Mucosa of descending colon (tissue), 3 donors: ENCODE measurements at regions not wholly inside any gene's neighbourhood (a gene's known extent, or its start where the extent isn't known, plus 50 kb on each side); places are given as distances from the start of the nearest gene placed in this dataset.

Experiments
- ATAC-seq: fragments of 200-7000 bp; cut with Tn5 transposase; one replicate; pipeline ENCODE4 v1.9.1; 2020; ENCODE audit warnings: mild to moderate bottlenecking, moderate library complexity
- DNase-seq, 3 donors: peaks; one replicate each; pipeline ENCODE4 v3.0.0-alpha.2; 2020
- H3K36me3 ChIP-seq: fragments of 200-600 bp; one replicate; pipeline ENCODE4 v1.8.0; 2021; ENCODE audit warnings: low read depth, mild to moderate bottlenecking
- H3K4me1 ChIP-seq: fragments of 200-600 bp; one replicate; pipeline ENCODE4 v1.8.0; 2021; ENCODE audit warnings: low read depth, mild to moderate bottlenecking
- H3K4me3 ChIP-seq: fragments of 200-600 bp; one replicate; pipeline ENCODE4 v1.8.0; 2021; ENCODE audit warnings: mild to moderate bottlenecking
- H3K9me3 ChIP-seq: fragments of 200-600 bp; one replicate; pipeline ENCODE4 v1.8.0; 2021; ENCODE audit warnings: mild to moderate bottlenecking
- intact Hi-C, 2 donors: fragments of 100-400 bp; cut with DNase I in 1 of 2; cut with micrococcal nuclease in 1 of 2; formaldehyde crosslinking; loops; one replicate each; pipeline versions ENCODE4 v1.11.0 to v1.11.1; 2022; cut with DNase I, micrococcal nuclease
- TF ChIP-seq, protein P1 (sequence below): fragments of 200-600 bp; IDR thresholded peaks from one replicate; pipeline ENCODE4 v1.8.0; 2022; ENCODE audit warnings: antibody characterized with exemption, mild to moderate bottlenecking
- donor health status: DM: no; HTN: no; CAD: no; lungs with moderate emphysema.
- donor health status: DM: no; HTN: no; CAD: no.
- donor health status: DM: no; HTN: yes; CAD: no.

DNA sequence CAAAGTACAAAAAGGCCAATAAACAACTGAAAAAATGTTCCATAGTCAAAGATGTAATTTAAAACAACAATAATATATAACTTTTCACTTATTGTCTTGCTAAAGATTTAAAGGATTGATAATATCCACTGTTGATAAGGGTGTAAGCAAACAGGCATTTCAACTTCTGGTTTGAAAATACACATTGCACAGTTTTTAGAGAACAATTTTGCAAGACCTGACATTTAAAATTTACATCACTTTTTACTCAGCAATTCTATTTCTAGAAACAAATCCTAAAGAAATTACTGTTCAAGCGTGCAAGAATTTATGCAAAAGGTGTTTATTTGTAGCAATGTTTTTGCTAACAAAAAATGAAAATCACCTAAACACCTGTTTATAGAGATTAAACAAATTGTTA, 120.4 kb downstream of the TDRD15 start:
- ATAC-seq (no peak), DNase-seq (no peak)
- H3K9me3 ChIP-seq: no peaks in the 10 kb centered on the region
- no peaks in the 10 kb centered on the region for H3K36me3 ChIP-seq
- intact Hi-C loops: no loop called here
- TF ChIP-seq, protein P1, sequence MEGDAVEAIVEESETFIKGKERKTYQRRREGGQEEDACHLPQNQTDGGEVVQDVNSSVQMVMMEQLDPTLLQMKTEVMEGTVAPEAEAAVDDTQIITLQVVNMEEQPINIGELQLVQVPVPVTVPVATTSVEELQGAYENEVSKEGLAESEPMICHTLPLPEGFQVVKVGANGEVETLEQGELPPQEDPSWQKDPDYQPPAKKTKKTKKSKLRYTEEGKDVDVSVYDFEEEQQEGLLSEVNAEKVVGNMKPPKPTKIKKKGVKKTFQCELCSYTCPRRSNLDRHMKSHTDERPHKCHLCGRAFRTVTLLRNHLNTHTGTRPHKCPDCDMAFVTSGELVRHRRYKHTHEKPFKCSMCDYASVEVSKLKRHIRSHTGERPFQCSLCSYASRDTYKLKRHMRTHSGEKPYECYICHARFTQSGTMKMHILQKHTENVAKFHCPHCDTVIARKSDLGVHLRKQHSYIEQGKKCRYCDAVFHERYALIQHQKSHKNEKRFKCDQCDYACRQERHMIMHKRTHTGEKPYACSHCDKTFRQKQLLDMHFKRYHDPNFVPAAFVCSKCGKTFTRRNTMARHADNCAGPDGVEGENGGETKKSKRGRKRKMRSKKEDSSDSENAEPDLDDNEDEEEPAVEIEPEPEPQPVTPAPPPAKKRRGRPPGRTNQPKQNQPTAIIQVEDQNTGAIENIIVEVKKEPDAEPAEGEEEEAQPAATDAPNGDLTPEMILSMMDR: no peak
- no peak overlapping the region for H3K4me3 ChIP-seq
- H3K4me1 ChIP-seq: no peaks in the 10 kb centered on the region

DNA sequence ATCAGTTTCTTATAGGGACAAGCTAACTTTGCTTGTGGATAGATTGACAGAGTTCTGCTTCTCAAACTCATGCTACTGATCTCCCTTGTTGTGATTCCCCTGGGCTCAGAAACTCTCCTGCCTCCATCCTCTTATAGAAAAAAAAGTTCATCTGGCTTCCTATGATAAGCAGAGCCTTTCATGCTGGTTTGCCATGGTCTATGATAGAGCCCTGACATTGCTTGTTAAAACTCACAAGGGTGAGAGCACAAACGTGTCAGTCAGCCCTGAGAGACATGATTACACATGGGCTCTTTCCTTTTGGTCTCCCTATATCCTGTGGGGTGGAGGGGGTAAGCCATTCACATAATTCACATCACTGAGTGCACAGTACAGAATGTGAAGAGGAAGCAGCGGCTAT, 121.8 kb downstream of the TDRD15 start:
- Histone ChIP-seq H3K9me3 (no peaks in the 10 kb centered on the region), H3K4me3 (no peak overlapping the region), H3K4me1 (no peaks in the 10 kb centered on the region), H3K36me3 (no peaks in the 10 kb centered on the region)
- intact Hi-C loops: no loop called here
- DNase-seq (no peak), ATAC-seq (no peak)
- TF ChIP-seq, protein P1: no peak

DNA sequence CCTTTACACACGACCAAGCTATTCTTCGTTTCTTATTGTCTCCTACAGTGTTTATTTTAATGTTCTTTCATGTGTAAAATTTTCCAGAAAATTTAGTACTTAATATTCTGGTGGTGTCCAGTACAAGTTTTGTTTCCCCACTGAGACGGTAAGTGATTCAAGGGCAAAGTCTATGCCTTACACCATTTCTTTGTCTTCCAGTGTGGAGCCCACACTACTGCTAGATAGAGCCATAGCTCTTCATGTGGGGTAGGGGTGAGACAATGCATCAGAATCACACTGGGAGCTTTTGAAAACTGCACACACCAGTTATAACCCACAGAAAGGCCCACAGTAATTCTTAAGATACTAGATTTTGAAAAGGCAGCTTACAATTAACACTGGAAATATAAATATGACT, 125.6 kb downstream of the TDRD15 start:
- ATAC-seq: no peak
- TF ChIP-seq, protein P1: no peak
- intact Hi-C loops: no loop called here

DNA sequence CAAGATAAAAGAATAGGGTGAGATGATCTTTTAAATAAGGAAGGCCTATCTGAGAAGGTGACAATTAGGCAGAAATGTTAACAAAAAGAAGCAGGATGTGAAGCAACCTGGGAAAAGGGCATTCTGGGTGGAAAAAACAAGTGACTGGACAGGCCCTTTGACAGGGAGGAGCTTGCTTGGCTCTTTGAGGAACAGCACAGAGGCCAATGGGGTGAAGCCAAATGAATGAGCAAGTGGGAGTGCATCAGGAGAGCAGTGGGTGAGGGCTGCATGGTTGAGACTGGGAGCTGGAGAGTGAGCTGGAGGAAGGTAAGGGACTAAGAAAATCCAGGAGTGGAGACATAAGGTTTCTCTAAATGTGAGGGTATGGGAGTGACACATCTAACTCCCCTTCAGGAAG, 126.9 kb downstream of the TDRD15 start:
- no peaks in the 10 kb centered on the region for H3K36me3 ChIP-seq
- no peaks in the 10 kb centered on the region for H3K9me3 ChIP-seq
- H3K4me3 ChIP-seq: no peak overlapping the region
- TF ChIP-seq, protein P1: no peak
- DNase-seq (no peak), ATAC-seq (peak; percentile 41)
- peaks cover 7% of the 10 kb centered on the region for H3K4me1 ChIP-seq
- intact Hi-C loops: no loop called here

More for the DNA sequence above, 125.6 kb downstream of the TDRD15 start:
- Histone ChIP-seq H3K36me3 (no peaks in the 10 kb centered on the region), H3K9me3 (no peaks in the 10 kb centered on the region), H3K4me3 (no peak overlapping the region), H3K4me1 (peaks cover 7% of the 10 kb centered on the region)
- no peak for DNase-seq

DNA sequence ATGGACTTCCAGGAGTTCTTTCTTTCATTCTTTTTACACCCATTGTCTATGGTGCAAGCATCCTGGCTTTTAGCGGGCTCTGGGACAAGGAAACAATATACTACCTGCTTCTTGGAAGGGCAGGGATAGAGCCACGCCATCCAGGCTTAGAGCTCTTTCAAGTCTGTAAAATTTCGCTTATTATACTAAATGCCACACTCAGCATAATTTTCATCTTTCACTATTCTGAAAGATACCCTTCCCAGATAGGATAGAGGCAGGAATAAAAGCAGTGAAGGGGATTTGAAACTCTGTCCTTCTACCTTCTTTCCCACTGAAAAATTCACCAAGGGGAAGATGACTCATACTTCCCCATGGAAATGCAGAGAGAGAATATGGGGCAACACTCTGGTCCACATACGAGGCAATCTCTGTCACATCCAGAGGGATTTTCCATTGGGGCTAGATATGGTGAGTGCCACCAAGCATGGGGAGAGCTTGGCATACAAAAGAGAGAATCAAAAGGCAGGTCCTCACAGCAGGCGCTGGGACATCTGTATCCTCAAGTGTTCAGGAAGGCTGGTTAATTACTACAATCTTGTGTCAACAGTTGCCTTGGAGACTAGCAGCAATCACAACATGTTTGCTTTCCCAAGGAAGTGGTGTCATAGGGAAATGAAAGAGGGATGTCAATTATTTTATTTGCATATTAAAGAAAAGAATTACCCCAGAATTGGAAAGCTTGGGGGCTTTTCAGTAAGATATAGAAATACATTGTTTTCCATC, 127.6 kb downstream of the TDRD15 start:
- intact Hi-C loops: no loop called here
- Histone ChIP-seq H3K4me3 (no peak overlapping the region), H3K36me3 (no peaks in the 10 kb centered on the region), H3K4me1 (peaks cover 7% of the 10 kb centered on the region), H3K9me3 (no peaks in the 10 kb centered on the region)
- ATAC-seq: peak; percentile 81
- TF ChIP-seq, protein P1: no peak
- DNase-seq: peak in 1 of 3 donors; percentile 51
